ENCODE measurements at regions not wholly inside any gene's neighbourhood (a gene's known extent, or its start where the extent isn't known, plus 50 kb on each side); places are given as distances from the start of the nearest gene placed in this dataset.

DNA sequence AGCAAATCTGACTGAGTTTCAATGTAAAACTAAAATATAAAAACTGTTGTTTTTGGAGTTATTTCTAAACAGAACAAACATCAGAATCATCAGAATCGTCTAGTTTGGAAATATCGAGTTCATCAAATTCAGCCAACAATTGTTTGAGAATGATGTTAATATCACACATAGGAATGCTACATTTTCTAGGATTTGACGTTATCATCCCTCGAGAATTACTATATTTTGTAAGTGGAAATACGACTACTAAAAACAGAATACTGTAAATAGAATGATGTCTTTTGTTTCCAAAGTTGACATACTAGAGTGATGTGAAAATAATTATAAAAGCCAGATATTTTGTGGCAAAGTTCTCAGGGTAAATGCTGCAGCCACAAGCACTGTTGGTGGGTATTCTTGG is 805.9 kb downstream of the TLE1 start:
- DNase-seq: no peak

DNA sequence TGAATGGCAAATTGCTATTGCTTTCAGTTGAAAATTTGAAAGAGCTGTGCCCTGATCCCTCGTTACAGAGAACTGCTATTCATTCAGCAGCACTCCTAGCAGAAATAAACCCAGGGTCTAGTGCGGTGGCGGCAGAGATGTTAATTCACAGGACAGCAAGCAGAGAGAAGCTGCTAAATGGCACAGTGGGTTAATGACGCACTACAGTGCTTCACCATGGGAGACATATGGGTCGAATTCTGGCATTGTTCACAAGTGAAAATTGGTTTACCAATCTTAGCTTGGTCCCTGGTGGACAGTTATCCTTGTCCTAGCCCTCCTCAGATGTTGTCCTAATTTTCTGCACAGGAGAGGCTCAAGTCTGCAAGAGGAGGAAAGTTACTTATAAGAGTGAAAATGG is 807.4 kb downstream of the TLE1 start:
- no peak for DNase-seq

DNA sequence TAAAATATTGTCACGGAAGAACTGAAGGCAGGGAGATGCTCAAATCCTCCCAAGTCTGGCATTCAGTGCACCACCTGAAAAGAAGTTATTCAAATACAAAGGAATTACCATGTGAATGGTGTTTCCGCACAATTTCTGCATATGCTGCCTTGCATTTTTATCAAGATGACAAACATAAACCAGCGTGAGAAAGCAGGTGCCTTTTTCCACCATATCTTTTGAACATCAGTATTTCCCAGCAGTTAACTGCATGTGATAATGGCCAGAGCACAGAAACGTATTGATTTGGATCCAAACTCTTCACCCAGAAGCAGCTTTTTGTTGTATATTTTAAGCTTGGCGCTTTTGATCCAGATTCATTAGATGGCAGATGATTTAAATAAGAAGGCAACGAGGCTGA is 808.0 kb downstream of the TLE1 start:
- no peak for DNase-seq

DNA sequence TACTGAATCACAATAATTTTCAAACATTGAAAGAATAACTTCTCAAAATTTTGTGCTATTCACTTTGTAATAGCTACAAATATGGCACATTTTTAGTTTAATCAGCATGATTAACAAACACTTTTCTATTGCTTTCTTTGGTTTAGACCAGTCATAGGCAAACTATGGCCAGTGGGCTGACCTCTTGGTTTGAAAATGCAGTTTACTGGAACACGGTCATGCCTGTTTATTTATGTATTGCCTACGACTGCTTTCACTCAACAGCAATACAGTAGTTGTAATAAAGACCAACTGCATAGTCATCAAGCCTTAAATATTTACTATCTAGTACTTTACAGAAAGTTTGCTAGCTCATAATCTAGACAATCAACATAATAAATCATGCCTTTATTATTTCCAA is 810.8 kb downstream of the TLE1 start:
- no peak for DNase-seq

DNA sequence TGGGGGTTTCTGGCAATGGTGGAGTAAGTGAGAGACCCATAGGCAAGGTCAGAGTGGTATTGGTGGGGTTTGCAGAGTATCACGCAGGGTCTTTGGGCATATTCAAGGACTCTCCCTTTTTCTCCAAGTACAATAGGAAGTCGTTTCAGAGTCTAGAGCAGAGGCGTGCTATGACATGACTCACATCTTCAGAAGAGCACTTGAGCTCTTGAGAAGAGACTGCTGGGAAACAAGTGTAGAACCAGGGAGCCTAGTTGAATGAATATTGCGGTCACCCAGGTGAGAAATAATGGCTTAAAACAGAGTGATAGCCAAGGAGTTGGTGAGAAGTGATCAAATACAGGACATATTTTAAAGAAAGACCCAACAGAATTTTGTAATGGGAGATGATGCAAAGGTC is 813.4 kb downstream of the TLE1 start:
- no peak for DNase-seq

DNA sequence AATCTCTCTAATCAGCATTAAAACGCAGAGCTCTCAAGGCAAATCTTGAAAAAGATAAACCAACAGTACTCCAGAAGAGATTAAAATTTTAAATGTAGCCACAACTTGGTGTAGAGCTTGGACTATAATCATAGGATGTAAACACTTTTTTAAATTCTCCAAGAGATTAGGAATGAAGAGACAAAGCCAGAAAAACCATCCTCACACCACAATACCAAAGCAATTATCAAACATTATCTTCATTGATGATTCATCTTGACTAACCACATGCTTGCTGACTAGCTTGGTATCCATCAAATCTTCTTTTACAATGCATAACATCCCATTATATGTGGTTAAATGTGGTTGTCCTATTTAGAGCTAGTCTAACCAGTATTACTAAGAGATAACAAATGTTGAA is 815.1 kb downstream of the TLE1 start:
- DNase-seq: no peak

DNA sequence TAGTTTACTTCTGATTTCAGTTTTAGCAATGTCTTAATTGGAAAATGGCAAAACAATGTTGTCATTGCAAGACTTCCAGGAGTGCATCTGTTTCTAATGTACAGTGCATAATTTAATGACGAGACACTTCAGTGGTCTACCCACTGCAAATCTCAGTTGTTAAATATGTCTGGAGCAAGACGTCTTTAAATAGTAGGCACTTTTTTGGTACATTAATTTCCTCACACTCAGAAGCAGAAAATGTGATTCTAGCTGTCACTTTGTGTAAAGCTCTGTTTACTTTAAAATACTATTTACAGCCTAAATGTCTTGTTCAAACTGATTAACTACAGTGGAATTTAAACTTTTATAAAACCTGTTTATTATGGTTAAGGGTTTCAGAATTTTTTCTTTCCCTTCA is 815.5 kb downstream of the TLE1 start:
- DNase-seq: no peak

DNA sequence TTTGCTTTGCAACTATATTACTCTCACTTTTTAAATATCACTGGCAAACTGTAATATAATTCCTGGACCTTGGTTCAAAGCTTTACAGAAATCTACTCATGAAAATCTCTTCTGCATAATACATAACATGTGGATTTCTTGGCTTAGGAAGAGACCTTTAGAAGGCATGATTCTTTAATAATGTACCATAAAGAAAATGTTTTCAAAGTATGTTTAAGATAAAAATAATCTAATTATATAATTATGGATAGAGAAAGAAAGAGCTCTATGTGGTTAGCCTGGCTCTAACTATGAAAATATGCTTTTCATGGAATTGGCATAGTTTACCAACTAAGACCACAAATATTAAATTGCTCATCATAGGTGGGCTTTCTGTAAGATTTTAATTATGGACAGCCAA is 817.8 kb downstream of the TLE1 start:
- no peak for DNase-seq

DNA sequence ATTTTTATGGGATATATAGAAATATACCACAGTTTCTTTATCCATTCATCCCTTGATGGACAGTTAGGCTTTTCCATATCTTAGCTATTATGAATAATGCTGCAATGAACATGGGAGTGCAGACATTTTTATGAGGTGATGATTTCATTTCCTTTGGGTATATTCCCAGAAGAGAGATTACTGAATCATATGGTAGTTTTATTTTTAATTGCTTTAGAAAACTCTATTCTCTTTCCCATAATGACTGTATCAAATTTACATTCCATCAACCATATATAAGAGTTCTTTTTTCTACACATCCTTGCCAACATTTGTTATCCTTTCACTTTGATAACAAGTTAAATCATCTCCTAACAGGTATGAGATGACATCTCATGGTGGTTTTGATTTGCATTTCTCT is 821.6 kb downstream of the TLE1 start:
- no peak for DNase-seq

DNA sequence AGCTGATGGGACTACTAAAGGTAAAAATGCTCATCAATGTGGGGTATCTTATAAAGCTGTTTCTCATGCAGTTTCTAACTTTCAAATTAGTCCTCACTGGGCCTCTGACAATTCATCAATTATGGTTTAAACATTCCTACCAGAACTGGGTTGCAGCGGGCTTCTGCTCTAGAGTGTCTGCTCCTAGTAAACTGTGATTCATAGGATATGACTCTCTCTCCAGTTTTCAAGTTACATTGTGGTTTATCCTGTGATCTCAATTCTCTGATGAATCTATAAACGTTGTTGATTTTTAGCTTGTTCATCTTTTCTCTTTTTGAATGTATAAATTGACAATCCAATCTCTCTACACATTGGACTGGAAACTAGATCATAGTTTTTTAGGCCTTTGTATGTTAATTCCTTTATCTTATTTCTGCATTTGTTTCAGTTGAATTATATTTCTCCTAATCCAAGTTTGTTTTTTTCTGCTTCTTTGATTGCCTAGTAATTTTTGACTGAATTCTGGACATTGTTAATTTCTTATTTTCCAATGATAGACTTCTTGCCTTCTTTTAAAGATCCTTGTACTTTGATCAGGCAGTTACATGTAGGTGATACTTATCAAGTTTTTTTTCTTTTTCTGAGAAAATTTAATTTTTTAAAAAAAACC is 822.6 kb downstream of the TLE1 start:
- DNase-seq: no peak

DNA sequence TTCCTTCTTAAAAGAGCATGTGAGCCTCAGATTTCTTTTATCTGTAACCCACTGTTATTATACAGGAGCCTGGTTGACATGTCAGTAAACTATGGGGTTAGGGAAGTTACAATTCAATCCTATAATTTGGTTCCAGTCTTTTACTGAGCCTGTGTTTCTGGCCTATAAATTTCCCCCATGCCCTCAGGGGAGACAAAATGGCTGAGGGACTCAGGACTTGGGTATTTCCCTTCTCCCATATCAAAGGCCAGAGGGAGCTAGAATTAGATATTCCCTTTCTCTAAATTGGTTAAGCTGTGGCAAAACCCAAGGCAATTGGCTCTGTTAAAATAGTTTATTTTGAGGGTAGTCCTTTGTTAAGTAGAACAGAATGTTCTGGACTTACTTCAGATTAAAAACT is 823.2 kb downstream of the TLE1 start:
- DNase-seq: no peak

DNA sequence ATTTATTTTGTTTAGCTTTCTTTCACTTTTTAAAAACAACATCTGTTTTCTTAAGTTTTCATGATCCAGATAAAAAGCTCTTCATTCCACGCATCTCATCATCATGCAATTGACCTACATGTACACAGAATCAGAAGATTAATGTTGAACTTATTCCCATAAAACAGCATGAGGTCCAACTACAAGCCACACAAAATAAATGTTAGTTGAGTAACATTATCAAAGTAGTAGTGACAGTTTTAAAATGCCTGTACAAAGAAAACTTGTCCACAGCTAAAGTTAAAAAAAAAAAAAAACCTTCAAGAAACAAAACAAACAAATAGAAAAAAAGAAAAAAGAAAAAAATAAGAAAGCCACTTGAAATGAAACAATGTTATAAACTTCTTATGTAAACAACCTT is 846.3 kb downstream of the TLE1 start:
- DNase-seq: no peak

DNA sequence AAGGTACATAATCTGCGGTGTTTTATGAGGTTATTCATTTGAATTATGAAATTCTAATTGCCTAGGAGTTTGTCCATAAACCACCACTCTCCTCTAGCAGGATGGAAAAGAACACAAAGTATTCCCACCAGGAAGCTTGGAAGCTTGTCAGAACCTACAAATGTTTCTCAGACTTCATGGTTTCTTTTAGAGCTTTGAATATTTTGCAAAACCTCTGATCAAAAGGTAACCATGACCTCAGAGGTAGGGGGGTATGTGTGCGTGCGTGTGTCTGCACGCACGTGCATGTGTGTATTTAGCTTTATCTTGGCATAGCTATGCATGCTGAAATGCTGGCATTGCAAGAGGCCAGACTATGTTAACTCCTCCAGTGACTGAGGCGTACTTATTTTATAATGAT is 847.0 kb downstream of the TLE1 start:
- DNase-seq: no peak

DNA sequence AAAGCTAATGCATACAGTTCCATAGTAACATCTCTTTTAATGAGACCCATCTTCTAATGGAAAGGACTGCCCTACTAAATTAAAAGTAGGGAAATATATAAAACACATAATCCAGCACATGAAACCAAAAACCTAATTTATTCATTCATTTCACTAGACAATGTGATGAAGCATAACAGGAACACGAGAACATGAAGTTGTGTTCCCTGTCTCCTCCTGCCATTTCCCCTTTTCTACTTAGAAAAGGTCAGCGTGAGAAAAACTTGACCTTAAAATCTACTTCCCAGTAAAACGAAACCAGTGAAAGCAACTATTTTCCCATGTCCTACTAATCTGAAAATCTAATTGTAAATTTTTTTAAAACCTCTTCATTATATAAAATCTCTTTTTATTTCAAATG is 847.5 kb downstream of the TLE1 start:
- no peak for DNase-seq

DNA sequence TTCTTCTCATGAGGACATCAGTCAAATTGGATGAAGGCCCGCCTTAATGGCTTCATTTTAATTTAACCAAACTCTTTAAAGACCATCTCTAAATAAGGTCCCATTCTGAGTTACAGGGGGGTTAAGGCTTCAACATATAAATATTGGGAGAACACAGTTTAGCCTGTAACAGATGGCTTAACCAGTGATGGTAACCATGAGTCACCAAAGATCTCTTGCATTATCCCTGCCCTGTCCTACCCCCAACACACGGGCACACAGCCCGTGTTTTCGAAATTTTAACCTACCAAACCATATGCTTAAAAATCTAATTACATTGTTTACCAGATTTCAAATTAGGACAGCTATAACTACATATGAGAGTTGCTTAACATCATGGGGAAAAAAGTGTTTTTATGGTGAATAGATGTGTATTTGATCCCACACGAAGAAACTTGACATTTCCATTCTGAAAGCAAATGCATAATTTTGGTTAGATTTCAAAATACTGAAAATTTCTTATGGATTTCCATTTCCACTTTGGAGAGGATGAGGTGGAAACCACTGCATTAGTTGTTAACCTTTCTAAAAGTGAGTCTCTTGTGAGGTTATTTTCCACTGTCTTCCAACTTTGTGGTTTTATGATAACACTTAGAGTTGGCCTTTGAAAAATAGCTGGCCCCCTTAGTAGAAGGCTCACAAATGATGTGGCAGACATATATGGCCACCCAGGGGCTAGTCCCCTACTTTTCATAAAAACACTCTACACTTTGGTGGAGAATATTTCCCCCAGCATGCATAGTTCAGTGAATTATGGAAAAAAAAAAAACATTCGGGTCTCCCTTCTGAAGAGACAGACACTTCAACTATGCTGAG is 849.3 kb downstream of the TLE1 start:
- no peak for DNase-seq

DNA sequence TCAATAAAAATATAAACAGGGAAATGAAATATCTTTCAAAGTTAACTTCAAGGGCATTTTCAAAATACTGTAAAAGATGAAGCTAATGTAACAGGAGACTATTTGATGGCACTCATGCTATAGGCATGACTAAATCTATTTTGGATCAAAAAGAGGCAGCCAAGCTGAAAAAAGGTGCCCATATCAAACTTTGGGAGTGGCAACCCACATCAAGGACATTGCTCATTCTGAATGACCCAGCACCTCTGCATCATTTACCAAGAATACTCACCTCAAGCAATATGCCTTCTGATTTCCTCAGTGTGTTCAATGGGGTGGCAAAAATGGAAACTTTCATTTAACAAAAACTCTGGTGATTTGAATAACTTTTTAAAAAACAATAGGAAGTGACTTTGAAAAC is 853.3 kb downstream of the TLE1 start:
- DNase-seq: no peak

DNA sequence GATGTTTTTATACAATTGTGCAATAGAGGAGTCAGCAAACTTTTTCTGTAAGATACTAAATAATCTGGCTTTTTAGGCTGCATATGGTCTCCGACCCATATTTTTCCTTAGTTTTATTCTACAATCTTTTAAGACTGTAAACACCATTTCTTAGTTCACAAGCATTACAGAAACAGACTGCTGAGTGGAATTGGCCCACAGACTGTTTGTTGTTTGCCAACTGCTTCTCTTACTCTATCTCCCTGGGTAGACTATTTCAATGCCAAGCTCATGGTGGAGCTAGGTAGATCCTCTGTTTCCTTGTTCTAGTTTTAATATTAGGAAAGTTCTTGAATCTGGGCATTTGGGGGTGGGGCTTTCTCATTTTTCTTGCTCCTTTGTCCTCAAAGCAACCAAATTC is 857.6 kb downstream of the TLE1 start:
- no peak for DNase-seq

DNA sequence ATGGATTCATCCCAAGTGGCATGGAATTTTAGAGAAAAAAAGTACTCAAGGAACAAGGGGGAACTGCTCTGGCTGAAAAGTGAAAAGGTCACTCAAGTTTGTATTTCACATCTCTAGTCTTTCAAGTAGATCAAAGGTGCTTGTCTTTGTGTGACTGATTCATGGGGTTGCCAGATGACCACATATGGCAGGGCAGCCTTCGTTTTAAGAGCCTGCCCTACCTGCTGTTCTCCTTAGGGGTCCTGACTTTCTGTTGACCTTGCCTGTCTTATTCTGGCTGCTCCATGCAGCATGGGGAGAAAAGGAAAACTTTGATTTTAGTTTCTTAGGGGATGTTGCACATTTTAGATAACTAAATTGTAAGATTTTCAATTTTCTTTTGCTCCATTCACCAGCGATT is 877.7 kb downstream of the TLE1 start:
- no peak for DNase-seq

DNA sequence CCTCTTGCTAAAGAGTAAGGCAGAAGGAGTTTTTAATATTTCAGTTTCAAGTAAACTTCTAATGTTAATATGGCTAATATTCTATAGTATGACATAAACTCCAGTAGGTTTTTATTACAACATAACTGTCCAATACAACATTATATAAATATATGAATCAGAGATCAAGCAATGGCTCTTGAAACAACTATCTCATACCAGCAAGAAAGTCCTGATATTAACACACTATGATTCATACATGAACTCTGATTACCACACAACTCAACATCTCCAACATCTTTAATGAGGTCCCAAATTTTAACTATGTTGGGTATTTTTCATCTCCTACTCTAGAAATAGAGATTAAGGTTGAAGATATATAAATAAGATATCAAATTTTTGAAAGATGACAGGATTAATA is 878.3 kb downstream of the TLE1 start:
- no peak for DNase-seq

DNA sequence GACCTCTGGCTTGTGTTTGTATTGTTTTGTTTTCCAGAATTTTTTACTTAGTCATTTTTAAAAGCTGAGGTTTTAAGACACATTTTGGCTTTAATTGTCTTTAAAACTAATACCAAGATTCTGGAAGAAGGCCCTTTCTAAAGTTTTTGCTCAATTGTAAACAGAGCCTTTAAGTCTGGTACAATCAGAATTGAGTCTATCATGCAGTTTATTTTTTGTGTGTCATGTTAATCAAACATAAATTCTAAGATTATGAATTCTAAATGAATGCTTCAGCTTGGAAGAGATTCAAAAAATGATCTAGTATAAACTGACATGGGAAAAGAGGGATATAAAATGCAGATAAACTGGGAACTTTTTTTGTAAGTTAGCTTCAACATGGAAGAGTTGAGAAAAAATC is 882.7 kb downstream of the TLE1 start:
- no peak for DNase-seq

DNA sequence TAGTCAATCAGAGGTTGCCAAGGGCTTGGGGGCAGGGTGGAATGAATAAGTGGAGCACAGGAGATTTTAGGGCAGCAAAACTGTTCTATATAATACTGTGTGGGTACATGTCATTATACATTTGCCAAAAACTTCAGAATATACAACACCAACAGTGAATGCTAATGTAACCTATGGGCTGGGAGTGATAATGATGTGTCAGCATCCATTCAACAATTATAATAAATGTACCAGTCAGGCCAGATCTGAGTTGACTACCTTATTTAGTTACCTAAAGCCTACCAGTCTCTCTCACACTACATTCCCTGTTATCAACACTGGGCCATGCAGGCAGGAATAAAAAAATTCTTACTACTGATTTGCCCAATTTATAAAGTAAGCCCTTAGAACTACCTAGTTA is 884.5 kb downstream of the TLE1 start:
- DNase-seq: no peak

DNA sequence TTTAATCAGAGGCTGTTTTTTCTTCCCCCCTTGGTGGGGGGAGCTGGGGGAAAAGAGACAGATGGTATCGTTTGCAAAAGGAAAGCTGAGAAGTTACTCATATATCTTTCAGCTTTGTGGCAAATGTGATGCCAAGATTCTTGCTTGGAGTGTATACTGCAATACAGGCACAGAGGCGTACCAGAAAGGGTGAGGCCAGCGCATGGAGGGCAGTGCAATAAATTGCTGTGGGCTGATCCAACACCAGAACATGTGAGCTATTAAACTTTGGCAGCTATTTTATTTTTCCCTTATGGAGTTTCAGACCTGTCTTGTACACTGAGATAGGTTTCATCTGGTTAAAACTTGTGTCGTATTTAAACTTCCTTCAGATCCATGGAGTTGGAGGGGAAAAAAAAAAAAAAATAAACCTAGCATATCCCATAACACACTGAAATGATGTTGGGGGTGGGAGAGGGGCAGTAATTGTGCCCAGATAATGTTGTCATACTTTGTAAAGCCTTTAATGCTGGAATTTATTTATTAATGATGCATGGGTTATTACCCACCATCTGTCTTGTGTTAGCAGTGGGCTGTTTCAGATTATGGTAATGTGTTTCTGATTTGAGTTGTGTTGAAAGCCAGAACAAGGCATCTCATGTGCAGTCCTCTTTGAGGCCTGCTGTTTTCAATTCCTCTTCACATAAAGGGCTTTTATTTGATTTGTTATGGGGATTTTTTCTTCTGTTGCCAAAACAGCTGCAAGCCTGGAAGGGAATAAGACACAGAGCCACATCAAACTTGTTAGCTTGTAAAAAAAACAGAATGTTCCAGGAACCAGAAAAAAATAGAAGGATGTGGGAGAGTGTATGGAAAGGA is 891.3 kb downstream of the TLE1 start:
- no peak for DNase-seq

DNA sequence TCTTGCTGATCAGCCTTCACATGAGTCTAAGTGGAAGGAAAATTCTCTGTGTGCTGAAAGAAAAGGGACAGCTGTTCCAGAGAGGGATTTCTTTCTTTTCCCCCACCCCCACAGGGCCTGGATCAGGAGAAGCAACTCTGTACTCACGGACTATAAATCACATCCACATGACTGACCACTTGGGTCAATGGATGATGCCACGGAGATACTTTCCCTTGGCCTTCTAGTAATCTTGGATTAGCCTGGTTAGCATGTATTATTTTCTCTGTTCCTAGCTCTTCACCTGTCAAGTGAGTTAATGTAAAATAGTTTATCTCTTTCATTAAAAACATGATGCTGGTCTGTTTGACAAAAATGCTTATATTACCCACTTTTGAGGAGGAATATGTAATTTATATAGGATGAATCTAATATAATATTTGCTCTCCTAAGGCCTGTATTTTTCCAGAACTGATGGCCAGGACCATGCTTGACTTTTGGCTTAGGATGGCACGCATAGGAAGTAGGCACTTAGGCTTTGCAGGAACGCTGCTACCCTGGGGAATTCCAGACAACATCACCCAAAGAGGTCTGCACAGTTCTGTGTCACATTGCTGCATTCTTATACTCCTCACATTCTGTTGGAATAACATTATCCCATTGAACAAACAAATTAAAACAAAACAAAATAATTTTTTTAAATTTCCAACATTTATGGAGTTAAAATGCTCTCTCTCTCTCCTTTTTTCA is 892.1 kb downstream of the TLE1 start:
- no peak for DNase-seq

Measured in activated CD4-positive, alpha-beta T cell treated with anti-CD3 and anti-CD28 coated beads, Interleukin-2, Interleukin-6, amounts not matched to agents 100 ng/mL and 50 ng/mL, durations not matched to agents 16 hours and 8 hours (primary cell).